Daoy (cell line): ENCODE measurements at regions not wholly inside any gene's neighbourhood (a gene's known extent, or its start where the extent isn't known, plus 50 kb on each side); places are given as distances from the start of the nearest gene placed in this dataset.
"Not testable (repeated sequence)": the region's sequence is repeated elsewhere in the genome, so short reads cannot be mapped to it uniquely, and the experiment has no call there.

ENCODE experiments used
- DNase-seq: peaks from one replicate; pipeline ENCODE4 v3.0.0-alpha.2; 2015; ENCODE audit warnings: low read depth

DNA sequence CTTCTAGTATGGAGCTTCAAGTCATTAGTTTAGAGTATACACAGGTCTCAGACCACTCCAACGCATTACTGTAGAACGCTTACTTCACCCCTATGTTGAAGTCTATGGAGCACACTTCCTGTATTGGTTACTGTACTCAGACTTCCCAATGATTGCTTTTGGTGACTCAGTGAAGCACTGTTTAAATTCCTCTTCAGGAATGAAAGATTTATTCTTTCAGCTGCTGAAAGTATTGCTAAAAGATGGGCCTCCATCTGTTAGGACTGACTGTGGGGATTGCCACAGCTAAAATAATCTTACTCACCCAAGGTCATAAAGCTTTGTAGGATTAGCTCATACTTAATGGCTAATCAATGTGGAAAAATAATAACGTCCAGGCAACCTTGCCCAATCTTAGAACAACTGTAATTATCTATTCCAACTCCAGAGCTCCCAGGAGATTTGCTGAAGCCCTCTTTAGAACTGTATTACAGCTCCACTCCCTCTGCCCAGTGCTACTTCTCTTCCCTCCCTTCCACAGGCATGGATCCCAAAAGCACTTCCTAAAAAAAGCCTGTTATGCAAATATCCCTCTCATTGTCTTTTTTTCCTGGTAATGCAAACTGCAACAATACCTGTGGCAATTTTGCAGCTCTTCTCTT is 281.9 kb upstream of the HS3ST1 start:
- DNase-seq: no peak

DNA sequence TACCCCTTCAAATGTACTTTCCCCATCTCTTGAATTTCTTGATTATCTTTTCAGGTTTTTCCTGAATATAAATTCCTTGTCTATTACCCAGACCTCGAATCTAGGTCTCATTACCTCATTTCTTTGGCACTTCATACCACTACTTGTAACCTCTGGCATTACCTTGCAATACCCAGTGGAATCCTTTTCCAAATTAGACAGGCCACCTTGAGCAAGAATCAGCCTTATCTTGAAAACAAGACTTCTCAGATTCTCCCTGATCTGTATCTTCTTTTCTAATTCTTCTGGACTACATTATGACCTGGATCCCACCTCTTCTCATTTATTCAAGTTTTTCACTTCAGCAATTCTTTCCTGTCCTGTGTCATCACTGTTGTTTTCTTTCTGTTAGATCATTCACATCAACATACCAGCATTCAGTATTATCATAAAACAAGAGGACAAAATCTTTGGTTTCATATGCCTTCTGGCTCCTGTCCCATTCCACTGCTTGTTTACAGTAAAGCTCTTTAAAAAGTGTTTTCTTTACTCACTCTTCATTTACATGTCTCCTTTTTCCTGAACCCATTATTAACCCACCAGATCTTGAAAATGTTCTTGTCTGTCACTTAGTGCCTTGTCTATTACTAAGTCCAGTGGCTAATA is 275.6 kb upstream of the HS3ST1 start:
- DNase-seq: no peak

DNA sequence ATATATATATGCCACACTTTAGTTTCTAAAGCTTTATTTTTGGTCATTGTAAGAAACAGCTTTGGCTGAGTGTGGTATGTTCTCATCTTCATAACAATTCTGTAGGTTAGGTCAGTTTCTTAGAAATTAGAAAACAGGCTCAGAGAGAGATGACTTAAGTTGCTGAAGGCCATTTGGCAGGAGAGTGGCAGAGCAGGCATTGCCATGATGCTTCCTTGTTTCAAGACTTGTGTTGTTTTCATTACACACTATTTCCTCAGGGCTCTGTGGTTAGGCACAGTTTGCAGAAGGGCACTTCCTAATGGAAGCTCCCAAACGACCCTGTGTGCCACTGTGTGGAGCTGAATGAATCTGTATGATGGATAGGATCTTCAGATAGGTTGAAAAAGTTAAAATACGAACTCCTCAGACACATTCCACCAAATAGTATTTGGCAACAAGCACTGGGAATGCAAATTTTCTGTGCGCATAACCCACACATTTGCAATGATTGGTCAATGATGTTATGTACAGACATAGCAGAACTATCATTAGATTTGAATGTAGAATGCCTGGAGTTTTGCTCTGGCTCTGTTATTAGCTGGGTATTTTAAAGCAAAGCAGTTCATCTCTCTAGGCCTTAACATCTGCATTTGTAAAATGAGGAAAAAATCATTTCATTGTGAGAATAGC is 274.3 kb upstream of the HS3ST1 start:
- DNase-seq: no peak

DNA sequence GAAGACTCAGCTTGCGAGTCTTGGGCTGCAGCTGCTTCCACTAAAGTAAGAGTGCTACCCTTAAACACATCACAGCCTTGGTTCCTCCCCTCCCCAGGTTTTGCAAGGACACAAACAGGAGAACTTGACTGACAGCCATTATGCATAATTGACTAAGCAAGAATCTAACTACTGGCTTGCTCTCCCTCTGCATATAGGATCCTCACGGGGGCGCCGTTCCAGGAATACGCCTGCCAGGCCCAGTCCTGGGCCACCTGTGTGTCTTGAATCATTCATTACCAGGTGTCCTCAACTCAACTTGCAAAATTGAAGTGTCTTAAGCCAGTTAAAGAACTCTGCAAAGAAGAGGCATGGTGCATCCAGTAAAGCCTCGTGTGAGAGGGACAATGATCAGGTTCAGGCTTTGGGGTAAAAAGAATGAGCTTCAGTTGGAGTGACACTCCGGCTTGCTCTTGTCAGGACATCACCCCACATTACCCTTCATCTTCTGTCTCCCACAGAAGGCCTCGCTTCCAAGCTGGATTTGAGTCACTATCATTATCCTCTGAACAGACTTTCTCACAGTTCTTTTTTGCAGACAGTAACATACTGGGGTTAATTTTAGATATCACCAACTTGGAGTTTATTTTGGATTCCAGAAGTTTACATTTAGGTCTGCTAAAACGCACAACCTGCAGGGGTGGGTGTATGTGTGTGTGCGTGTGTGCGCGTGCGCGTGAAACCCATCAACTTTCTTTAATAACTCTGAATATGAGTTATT is 273.5 kb upstream of the HS3ST1 start:
- DNase-seq: no peak

DNA sequence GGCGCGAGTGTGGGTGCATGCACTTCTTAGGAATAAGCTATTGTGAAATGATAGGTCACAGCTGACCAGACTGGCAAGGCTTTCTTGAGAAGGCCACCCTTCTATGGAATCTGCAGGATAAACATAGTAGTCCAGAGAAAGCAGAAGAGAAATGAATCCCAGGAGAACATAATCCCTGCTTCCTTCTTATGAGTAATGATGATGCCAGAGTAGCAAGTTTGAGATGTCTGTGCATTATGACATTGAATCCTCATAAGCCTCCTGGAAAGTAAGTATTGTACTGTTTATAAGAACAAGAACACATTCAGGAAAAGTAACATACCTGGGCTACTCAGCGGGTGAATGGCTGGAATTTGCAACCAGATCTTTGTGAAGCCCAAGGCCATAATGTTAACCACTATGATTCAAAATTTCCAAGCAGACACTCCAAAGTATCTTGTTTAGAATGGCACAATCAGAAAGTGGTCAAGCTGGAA is 272.1 kb upstream of the HS3ST1 start:
- no peak for DNase-seq

DNA sequence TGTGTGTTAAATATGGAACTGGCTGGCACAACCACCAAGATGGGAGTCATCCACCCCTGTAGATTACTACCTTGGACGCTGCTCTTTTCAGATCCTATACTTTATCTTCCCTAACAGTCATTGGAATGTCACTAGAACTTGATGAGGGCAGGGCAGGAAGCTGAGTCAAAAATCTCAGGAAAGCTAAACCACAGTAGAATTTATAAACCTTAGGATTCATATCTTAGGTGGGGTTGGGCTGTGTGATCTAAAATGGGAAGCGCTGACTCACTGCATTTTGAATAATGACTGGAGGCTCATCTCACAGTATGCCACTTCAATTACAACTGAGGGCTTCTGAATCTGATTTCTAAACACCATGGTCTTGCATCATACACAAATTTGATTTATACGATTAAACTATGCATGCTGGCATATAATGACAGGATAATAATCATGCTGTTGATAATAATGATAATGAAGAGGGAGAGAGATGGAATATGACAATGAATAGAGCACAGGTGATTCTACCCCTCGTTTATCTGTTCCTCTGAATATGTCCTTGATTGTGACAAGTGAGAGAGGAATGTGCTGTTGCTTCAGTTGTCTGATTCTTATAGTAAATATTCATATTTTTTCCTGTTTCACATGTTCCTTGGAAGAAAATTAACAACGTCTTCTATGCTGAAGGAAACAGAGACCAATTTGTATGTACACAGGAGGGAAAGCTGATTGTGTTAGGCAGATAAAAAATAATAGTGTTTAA is 270.3 kb upstream of the HS3ST1 start:
- DNase-seq: peak; percentile 24

DNA sequence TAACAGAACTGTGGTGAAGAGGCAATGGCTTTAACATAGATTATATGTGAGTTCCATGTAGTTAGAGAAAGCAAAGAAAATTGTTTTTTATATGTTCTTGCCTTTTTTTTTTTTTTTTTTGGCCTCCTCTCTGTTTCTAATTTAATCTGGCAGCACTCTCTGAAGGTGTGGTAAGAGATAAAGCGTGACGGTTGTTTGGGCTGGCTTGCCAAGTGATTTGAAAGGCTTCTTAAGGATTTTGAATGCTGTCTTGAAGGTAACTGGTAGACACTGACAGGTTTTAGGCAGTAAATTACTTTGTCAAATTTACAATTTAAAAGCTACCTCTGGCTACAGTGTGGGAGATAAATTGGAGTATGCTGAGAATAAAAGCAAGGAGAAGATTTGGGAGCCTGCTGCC is 269.3 kb upstream of the HS3ST1 start:
- DNase-seq: no peak

DNA sequence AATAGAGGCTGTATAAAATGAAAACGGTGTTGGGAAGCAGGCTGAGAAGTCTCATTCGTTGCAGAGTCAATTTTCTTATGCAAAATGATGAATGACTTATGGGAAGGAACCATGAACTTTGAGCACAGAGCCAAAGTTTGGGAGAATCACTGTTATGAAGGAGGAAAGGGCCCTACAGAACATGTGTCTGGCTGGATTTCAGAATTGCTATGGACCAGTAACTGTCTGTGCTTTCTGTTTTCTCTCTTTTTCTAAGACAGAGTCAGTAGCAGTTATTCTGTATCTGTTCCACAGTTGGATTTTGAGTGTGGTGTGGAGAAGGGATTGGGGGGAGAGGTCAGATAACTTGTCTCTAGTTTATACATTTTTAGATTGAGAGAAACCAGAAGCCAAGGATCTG is 265.0 kb upstream of the HS3ST1 start:
- DNase-seq: no peak

DNA sequence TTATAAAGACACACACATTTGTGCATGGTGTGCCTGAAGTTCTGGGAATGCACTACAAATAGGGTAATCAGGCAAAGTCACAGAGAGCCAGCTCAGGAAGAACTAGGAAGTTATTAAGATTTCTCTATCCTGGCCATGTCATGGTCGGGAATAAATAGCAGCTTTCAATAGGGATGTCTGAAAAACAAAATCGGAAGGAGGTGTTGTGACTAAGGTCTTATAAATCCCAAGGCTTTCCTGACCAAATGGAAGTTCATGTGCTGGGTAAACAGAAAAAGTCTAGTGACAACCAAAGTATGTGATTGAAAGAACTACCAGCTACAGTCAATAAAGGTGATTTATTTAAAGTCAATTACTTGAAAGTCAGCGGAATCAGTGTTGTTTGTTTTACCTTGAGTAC is 262.5 kb upstream of the HS3ST1 start:
- no peak for DNase-seq

DNA sequence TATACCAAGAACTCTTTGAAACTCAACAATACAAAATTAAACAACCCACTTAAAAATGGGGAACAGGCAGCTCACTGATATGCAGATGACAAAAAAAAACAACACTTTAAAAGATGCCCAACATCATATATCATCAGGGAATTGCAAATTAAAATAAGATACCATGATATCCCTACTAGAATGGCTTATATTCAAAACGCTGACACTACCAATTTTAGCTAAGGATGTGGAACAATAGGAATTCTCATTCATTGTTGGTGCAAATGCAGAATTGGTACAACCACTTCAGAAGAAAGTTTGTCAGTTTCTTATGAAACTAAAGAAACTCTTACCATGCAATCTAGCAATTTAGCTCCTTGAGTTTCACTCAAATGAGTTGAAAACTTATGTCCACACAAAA is 259.0 kb upstream of the HS3ST1 start:
- DNase-seq: no peak

DNA sequence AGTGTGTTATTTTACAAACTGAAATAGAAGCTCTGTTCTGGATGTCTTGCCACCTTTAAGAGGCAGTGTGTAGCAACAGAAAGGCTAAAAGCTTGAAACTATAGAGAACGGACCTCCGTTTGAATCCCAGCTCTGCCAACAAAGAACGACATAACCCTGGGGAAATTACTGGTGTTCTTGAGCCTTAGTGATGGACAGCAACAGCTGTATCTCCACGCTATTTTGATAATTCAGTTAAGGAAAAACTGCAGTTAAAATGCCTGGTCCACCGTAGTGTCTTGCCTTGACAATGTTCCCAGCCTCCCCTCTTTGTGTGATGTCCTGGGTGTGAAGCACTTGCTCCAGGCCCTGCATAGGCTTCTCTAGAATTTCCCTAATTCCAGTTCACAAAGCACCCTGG is 256.8 kb upstream of the HS3ST1 start:
- DNase-seq: no peak

DNA sequence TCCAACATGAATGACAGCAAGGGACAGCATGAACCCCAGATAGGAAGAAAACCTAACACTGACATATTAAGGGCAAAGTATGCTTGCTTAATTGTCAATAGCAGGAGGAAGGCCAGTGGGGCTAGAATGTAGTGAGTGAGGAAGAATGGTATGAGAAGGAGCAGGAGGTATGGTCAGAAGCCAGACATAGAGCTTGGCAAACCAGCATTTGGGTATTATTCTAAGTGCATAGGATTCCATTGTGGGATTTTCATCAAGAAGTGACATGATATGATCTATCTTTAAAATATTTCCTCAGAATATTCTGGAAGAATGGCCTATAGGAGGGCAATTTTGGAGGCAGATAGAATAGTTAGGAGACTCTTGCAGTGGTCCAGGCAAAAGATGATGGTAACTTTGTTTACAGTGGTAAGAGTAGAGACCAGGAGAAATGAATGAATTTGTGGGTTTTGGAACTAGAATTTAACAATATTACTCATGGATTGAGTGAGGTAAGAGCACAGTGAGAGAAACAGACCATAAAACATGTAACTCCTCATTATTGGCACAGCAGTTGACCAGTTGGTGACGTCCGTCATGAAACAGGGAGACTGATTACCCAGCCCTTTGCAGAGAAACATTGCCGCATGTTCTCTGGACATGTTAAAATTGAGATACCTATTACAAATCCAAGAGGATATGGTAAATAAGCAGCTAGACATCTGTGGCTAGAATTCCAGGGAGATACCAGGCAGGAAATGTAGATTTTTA is 246.5 kb upstream of the HS3ST1 start:
- DNase-seq: no peak

DNA sequence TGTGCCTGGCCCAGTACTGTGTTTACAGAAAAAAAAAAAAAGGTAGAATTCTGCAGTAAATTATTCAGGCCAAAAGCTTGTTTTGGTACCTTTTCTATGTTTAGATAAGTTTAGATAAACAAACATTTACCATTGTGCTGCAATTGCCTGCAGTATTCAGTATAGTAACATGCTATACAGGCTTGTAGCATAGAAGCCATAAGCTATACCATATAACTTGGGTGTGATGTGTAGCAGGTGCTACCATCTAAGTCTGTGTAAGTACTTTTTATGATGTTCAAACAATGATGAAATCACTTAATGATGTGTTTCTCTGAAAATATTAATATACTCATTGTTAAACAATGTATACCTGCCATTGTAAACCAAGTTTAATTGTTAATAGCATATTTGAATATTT is 241.6 kb upstream of the HS3ST1 start:
- DNase-seq: no peak

DNA sequence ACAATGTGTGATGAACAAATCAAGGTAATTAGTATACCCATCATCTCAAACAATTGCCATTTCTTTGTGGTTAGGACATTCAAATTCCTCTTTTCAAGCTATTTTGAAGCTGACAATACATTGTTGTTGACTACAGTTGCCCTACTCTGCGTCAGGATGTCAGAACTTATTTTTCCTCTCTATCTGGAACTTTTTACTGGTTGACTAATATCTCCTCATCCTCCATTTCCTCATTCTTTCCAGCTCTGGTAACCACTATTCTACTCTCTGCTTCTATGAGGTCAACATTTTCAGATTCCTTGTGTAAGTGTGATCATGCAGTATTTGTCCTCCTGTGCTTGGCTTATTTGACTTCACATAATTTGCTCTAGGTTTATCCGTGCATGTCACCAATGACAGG is 240.5 kb upstream of the HS3ST1 start:
- DNase-seq: no peak

DNA sequence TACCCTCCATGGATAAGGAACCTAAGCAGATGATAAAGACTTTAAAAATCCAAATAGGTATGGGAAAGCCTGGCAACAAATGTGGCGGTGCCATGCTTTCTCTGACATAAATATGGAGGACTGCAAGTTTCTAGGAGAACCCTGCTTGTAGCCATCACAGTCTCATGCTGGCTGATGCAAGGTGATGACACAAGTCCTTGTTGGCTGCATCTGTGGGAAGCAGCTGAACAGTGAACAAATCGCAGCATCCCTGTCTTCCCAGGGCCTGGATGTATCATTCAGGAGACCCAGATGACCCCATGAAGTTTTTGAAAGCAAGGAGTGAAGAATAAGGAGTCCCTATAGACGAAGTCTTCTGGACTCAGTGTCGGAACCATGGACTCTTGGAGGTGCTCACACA is 234.4 kb upstream of the HS3ST1 start:
- no peak for DNase-seq

DNA sequence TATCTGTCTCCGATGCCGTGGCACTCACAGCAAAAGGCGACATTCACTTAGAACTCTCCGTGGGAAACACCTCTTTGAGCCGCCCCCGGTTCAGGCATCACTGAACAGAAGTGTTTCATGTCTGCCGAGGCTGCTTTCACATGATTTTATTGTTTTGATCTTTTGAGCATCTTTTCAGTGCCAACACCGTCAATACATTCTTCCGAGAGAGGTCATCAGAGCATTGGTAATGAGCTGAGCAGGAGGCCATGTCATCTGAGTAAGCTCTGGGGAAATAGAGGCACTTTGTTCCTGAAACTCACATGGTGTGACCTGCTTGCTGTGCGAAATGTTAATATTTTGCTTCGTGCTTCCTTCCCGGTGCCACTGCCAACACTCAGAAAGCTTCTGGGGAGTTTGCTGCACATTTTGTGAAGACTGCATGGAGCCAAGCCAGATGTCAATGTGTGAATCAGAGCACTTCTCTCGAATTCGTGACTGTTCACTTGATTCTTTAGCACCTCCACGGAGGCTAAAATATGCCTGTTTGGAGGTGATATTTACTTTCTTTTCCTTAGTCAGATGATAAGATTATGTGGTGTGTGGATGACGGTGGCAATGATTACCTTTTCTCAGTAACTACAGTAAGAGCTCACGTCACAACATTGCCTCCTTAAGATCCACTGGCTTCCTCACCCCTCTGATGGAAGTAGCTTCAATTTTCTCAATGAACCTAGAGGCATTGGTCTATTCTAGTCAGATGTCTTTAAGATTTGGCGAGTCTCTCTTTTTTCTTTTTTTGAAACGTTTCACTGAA is 222.3 kb upstream of the HS3ST1 start:
- DNase-seq: no peak

DNA sequence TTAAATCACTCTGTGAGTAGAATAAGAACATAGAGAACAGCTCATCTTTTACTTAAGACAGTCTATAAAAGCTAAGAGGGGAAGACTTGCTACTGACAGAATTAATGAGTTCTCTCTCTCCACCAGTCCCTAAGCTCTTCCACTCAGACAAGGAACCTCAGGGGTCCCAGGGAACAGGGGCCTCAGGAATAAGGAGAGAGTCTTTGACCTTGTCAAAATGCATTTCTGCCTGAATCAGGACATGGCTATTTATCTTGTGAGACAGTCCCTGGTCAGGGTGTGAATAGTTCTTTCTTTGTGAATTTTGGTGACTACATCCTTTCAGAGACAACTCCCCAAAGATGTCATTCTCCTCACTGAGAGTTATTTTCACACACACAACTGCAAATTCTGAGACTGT is 218.7 kb upstream of the HS3ST1 start:
- no peak for DNase-seq

DNA sequence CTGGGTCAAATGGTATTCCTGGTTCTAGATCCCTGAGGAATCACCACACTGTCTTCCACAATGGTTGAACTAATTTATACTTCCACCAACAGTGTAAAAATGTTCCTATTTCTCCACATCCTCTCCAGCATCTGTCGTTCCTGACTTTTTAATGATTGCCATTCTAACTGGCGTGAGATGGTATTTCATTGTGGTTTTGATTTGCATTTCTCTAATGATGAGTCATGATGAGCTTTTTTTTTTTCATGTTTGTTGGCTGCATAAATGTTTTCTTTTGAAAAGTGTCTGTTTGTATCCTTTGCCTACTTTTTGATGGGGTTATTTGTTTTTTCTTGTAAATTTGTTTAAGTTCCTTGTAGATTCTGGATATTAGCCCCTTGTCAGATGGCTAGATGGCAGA is 214.4 kb upstream of the HS3ST1 start:
- DNase-seq: not testable (repeated sequence)

DNA sequence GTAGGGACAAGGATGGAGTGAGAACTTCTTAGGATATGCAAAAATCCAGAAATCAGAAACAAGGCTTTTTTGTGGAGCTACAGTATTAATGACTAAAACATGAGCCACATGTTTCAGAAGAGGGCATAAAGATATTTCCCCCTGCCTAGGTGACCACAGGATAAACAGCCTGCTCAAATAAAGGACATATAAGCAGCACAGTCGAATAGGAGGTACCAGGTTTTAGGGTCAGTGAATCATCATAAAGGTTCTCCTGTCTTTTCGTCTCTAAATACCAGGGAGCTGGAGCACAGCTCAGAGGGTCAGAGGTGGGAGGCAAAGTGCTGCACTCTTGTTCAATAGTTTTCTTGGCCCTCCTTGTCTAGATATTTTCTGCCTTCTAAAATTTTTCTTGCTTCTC is 211.9 kb upstream of the HS3ST1 start:
- no peak for DNase-seq

DNA sequence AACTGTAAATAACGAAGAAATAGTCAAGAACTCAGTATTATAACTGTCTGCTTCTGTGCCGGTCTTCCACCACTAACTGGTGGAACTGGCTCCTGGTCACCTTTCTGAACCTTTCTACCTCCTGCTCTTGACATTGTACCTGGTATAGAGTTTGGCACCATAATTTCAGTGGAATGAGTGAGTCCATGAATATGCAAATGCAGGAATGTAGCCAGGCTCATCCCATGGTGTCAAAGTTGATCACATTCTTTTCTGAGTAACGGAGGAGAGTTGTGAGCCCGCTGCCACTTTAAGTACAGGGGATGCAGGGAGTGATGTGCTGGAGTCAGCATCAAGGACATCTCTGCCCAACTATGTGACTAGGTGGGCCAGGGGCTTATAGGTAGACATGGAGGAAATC is 207.9 kb upstream of the HS3ST1 start:
- DNase-seq: no peak
